ENCODE measurements at regions not wholly inside any gene's neighbourhood (a gene's known extent, or its start where the extent isn't known, plus 50 kb on each side); places are given as distances from the start of the nearest gene placed in this dataset.

DNA sequence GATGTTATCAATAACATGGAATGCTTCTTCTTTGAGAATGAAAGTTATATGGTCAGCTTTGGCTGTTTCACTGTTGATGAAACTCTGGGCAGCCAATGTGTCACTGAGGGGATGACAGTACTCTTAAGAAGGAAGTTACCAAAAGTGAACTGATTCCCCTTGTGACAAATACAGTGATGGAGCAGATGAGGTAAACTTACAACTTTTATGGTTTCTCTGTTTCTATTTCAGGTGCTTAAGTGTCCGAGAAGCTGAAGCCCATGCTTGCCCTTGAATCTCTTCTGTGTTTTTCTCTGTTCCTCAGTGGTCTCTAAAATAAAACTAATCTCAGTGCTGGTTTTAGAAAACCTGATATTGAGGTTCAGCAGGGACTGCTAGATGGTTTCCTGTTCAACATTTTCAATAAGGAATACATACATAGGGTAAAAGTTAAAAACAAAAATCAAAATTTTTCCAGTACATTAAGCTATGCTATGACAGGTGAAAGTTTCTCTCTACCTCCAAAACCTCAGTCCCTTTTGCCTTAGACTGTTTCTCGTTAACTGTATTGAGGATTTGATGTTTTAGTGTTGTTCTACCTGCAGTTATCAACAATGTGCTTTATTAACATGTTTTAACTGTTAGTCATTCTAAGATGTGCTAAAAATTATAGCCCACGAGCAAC, 454.4 kb upstream of the ADGRL4 start:
- TF ChIP-seq, protein P1, sequence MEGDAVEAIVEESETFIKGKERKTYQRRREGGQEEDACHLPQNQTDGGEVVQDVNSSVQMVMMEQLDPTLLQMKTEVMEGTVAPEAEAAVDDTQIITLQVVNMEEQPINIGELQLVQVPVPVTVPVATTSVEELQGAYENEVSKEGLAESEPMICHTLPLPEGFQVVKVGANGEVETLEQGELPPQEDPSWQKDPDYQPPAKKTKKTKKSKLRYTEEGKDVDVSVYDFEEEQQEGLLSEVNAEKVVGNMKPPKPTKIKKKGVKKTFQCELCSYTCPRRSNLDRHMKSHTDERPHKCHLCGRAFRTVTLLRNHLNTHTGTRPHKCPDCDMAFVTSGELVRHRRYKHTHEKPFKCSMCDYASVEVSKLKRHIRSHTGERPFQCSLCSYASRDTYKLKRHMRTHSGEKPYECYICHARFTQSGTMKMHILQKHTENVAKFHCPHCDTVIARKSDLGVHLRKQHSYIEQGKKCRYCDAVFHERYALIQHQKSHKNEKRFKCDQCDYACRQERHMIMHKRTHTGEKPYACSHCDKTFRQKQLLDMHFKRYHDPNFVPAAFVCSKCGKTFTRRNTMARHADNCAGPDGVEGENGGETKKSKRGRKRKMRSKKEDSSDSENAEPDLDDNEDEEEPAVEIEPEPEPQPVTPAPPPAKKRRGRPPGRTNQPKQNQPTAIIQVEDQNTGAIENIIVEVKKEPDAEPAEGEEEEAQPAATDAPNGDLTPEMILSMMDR (IDR thresholded peaks at IDR 0.05): no peak
- no peak for TF ChIP-seq POLR2A (IDR thresholded peaks at IDR 0.05)
